IPS DF 4.7 (cell line): ENCODE measurements at regions not wholly inside any gene's neighbourhood (a gene's known extent, or its start where the extent isn't known, plus 50 kb on each side); places are given as distances from the start of the nearest gene placed in this dataset.

Experiments
- DNase-seq: peaks from one replicate; pipeline ENCODE4 v3.0.0-alpha.2; 2013; ENCODE audit warnings: low spot score; ENCODE audit errors: extremely low read depth

DNA sequence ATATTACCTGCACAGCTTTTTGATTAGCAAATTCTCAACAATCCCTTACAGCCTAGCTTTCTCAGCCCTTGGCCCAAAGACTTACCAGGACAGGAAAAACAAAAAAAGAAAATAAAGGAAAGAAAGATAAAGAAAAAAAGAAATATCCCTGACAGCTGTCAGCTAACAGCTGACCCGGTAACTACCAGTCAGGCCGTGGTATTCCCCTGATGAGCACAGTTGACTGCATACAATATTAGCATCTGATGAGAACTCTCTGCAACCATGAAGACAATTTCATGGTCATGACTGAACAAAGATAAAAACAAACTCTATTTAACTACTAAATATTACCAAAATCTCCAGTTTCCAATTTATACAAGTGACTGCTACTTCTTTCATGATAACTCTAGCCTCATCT, 798.8 kb downstream of the PLA2G4A start:
- no peak for DNase-seq

DNA sequence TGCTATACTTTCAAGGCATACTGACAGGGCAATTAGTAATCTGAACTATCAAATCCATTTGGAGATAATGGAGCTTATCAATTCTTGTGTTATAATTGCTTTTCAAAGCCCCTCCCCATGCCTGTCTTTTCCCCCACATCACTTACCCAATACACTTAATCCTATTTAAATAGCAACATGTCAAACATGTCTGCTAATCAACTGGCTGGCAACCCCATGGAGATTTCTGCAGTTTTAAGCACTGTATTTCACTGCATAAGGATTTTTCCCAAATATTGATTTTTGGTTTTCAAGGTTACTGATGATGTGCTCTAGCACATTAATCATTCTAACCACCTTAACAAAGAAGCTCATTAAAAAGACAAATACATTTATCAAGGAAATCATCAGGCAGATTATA, 800.3 kb downstream of the PLA2G4A start:
- DNase-seq: no peak

DNA sequence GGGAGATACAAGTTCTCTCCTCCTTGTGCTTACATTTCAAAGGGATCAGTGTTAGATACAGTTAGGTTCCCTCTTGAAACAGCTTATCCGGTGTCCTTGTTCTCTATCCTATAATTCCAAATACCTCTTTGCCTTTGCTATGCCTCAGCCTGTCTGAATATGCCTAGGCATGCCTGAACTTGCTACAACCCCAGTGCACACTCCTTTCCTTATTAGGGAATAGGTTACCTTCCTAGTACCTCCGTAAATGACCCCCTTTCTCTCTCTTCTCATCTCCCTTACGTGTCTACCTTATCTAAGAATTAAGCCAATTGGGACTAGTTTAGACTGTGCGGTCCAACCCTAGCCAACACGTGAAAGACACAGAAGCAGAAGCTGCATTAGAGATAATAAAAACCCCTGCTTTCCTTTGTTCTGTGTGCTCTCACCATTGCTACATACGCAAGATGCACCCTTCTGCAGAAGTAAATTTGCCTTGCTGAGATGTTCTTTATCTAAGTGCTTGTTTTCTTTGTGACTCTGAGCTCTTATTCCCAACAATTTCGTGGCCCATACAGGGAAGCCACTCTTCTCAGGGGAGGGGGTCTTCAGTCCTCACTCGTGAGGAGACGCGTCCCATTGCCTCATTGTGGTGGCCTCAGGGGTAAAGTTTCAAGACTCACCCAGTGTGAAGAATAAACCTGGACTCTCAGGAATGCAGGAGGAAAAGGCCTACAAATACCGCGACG, 802.1 kb downstream of the PLA2G4A start:
- DNase-seq: no peak

DNA sequence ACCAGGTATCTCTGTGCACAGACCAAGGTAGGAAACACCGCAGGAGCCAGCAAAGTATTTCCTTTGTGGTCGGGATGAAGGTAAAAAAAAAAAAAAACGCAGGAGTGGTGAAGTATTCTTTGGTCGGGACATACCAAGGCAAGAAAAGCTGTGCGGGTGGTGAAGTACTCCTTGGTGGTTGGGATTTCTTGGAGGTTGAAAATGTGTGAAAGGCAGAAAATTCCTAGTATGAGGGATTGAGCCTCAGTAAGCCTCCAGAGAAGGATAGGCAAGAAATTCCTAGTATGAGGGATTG, 802.6 kb downstream of the PLA2G4A start:
- DNase-seq: no peak

DNA sequence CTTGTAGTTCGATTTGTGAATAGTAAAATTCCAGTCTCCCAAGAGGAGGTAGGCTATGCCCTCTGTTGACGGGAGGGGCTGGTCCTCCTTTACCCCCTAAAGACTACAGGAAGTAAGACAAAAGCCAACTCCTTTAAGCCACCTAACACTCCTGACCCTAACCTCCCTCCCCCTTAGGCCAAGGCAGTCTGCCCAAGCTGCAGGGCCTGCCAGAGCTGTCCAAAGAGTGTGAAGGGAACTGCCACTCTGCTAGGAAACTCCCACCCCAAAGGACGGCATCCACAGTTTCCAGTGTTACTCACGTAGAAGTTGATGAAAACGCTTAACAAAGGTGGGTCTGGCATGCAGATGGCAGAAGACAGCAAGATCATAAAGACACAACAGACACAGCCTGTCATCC, 803.2 kb downstream of the PLA2G4A start:
- DNase-seq: no peak

DNA sequence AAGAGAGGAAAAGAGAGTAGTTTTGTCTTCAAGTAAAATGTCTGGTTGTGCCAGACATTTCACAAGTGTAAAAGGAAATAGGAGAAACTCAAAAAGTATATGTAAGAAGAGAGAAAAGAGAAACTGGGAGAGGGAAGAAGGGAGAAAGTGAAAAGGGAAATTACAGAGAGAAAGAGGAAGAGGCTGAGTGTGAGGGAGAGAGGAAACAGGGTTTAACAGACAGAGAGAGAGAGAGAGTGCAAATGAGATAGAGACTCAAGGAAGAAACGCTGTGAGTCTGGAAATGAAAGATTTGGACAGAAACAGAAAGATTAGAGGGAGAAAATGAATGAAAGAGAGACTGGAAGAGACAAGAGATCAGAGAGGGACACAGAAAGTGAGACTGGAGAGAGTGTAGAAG, 806.2 kb downstream of the PLA2G4A start:
- DNase-seq: no peak

DNA sequence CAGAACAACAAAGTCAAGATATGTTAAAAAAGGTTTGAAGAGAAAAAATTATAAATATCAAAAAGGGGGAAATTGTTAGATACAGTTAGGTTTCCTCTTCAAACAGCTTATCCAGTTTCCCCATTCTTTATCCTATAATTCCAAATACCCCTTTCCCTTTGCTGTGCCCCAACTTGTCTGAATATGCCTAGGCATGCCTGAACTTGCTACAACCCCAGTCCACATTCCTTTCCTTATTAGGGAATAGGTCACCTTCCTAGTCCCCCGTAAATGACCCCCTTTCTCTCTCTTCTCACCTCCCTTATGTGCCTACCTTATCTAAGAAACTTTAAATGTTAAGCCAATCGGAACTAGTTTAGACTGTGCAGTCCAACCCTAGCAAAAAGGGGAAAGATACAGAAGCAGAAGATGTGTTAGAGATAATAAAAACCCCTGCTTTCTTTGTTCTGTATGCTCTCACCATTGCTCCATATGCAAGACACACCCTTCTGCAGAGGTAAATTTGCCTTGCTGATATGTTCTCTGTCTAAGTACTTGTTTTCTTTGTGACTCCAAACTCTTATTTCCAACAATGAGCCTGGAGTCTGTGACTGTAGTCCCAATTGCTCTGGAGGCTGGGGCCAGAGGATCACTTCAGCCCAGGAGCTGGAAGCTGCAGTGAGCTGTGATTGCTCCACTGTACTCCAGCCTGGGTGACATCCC, 810.1 kb downstream of the PLA2G4A start:
- DNase-seq: no peak

DNA sequence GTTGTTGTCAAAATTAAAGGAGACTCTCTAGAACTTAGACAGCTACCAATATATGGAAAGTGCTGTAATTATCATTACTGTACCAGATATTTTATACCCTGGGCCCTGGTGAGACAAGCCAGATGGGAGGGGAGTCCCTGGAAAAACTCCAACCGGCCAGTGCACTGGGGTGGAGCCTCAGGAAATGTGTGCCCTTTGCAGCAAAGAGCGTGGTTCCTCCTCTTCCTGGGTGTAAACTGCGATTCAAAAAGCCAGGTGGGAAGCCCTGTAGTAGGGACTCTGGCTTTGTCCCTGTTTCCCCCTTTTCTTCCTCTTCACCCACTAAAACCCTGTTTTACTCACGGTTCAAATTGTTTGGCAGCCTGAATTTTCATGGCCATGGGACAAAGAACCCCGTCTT, 812.3 kb downstream of the PLA2G4A start:
- no peak for DNase-seq

DNA sequence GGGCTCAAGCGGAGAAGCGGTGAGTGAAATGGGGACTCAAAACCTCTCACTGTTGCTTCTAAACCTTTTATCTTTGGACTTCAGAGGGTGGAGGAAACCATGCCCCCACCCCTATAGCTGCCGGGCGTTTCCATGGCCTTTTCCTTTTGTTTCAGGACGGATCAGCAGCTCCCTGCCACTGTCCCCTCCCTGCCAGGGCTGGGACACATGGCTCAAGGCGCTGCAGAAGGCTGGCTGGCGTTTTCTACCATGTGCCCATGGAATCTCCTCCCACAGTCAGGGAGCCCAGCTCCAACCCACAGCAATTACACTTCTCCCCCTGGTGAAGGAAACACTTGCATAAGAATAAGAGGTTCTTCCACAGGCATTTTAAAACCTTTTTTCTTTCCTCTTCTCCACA, 812.7 kb downstream of the PLA2G4A start:
- DNase-seq: no peak

DNA sequence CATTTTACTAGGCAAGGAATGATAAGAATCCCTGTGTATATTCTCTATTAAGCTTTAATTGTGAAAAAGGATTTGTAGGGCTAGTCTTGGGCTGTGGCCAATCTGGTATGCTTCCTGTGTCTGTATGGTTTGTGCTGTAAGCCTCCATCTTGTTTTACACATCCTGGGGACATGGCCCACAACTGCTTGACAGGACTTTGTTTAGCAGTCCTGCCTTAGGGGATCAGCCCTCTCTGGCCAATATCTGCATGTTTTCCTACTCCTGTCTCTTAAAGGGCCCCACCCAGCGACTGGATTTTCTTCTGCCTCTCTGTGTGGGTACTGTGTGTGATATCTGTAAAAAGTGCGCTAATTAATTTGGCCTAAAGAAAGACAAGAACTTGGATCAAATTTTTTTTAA, 813.2 kb downstream of the PLA2G4A start:
- no peak for DNase-seq

DNA sequence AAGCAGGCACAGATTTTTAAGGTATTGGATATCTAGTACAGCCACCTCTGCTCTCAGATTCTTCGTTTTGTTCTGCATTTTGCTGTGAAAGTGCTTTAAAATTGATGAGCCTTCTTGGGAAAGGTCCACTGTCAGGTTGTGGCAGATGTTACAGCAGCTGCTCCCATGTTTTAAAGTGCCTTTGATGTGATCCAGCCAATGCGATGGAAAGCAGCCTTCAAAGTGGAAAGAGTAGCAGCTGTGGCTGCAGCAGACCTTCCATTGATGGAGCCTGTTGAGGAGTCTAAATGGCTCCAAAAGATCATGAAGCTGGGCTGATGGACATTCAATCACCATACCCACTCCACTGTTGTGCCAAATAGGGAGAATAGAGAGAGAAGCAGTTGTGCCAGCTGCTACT, 816.9 kb downstream of the PLA2G4A start:
- DNase-seq: no peak

DNA sequence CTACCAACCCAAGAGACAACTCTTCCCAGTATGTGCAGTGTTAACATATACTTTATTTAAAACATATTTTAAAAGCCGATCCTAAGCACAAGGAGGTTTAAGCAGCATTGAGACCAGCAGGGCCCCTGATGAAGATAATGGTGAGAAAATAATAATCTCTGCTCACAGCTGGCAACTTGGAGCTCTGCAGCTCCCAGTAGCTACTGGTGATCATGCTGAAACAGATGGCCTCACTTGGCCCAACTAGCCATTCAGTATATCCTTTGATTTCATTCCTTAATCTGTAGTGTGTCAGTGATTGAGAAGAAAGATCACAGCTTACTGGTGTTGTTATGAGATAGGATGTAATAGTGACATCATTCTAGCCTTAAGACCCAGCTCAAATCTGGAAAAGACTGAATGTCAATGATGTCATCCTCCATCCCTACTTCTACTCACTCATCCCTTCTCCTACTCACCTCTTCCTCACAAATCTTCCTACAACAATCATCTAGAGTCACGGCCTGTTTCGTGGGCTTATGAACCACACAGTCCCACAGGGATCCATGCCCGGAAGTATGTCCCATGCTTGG, 817.9 kb downstream of the PLA2G4A start:
- no peak for DNase-seq

DNA sequence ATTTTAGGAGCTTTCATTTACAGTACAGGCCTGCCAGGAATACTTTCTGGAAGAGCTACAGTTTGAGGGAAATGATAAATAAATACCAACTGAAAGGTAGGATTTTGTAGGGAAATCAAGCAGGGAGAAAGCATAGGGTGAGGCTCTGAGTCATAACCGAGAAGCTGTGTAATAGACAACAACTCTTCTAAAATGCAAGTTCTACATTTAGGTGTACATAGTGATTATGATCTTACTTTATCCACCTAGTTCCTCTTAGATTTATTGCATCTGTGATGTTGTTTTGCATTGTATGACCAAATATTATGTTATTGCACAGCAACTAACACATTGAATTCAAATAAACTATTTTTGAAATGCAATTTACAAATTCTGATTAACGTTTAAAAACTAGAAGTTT, 819.3 kb downstream of the PLA2G4A start:
- DNase-seq: no peak

DNA sequence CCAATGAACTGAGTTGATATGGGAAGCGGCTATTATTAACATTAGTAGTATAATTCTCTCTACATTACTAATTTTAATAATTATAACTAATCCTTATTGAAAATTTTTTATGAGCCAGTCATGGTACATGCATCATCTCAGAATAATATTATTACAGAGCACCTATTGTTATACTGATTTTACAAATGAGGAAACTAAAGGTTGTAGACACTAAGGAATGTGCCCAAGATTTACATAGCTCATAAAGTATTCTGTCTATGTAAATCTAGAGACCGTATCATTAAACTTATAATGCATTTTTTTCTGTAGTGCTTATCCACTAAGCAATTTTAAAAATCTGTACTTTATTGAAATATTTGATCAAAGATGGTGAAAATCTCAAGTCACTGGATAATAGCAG, 825.9 kb downstream of the PLA2G4A start:
- DNase-seq: no peak

DNA sequence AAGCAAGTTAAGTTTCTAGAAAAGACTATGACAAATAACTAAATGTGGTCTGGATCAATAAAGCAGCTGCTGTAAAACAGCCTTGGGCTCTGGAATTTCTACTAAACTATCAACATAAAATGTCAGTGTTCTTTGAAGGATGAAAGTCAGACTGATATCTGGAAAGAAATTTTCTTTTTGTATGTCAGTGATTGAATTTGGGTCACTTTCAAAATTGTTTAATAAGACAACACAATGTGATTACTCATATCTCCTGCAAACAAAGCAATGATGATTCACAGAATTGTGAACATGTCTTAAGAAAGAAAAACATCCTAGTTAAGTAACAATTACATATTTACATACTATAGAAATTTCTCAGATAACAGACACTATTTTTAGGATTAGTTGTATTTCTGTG, 826.4 kb downstream of the PLA2G4A start:
- no peak for DNase-seq

DNA sequence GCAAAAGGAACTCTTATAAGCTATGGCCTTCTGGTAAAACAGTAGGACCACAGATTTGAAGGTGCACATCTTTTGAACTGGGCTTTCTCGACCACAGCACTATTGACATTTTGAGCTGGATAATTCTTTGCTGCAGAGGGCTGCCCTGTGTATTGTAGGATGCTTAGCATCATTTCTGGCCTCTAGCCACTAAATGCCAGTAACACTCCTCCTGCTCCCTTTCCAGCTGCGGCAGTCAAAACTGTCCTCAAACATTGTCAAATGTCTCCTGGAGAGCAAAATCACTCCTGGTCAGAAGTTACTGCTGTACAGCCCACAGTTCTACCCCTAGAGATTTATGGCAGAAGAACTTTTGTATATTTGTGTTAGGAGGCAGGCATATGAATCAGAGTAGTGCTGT, 836.7 kb downstream of the PLA2G4A start:
- DNase-seq: no peak

DNA sequence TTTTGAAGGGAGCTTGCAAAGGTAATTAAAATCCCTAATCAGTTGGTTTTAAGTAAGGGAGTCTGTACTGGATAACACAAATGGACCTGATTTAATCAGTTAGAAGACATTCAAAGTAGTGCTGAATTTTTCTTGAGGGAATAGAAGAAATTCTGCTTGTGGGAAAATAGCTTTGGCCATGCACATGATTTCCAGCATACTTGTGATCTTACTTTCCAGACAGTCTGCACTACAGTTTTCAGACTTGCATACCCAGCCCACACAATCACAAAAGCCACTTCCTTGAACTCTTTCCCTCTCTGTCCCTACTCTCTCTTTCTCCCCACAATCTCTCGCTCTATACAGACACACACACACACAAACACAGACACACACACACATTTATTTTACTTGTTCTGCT, 852.1 kb downstream of the PLA2G4A start:
- no peak for DNase-seq

DNA sequence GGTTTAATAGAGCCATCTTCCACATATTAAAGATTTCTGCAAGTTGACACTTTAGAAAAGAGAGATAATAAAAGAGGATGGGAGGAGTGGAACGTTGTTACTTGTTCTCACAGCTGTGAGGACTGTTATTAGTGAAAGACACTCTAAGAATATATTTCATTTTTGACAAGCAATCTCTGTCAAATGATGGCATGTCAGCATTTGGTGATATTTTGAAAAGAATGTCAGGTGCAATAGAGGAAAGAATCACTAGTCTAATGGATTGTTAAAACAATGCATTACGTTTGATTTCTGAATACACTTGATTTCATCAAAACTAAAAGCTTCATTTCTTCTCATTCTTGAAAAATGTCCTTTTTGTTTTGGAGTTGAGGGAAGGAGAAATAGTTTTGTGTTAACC, 853.4 kb downstream of the PLA2G4A start:
- DNase-seq: no peak

DNA sequence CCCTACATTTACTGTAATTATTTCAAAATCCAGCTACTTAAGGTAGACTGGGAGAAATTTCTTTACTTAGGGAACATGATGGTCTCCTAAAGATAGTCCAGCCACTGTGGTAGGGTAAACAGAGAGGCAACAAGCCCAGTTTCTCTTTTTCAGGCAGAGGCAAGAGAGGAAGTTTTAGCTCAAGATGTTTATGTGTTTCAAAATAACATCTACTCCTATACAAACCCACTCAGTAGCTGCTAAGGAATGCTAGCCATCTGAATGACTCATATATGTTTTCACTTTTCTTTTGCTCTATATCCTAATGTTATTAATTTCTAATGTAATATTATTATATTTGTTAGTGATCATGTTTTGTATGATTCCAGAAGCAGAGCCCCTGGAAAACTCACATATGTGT, 856.6 kb downstream of the PLA2G4A start:
- DNase-seq: no peak

DNA sequence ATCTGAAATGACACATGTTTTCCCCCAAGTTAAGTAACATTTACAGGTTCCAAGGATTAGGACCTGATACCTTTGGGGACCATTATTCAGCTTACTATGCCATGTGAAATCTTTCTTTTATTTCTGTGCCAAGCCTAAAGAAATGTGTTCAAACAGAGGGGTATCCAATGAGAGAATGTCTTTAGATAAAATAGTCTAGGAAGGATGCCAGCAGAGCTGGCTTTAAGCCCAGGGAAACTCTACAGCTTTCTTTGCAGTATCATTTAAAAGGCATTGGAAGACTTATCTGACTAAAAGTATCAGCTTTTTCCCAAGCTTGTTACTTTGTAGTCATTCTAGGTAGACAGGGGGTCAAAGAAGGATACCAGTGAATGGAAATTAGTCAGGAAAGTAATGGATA, 860.4 kb downstream of the PLA2G4A start:
- no peak for DNase-seq

DNA sequence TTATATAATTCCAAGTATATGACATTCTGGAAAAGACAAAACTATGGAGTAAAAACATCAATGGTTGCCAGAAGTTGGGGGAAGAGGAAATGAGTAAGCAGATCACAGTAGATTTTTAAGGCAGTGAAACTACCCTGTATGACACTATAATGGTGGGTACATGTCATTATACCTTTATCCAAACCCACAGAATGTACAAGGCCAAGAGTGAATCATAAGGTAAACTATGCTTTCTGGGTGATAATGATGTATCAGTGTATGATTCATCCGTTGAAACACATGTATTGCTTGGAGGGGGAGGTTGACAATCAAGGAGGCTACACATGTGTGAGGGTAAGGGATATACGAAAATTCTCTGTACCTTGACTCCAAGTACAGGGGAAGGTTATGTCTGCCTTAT, 862.7 kb downstream of the PLA2G4A start:
- DNase-seq: no peak

DNA sequence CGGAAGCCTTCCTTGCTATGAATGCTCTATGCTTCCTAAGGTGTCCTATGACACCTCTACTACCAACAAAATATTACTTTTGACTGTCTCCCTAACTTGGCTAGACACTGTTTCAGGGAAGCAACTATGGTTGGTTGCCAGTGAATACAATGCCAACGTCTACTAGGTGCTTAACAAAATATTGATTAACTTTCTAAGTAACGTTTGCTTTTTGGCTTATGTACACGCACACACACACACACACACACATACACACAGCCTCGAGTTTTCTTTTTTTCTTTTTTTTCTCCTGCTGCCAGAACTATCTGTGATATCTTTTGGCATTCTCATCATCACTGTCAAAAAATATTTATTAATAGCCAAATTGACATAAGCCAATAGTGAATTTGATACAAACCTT, 864.0 kb downstream of the PLA2G4A start:
- no peak for DNase-seq

DNA sequence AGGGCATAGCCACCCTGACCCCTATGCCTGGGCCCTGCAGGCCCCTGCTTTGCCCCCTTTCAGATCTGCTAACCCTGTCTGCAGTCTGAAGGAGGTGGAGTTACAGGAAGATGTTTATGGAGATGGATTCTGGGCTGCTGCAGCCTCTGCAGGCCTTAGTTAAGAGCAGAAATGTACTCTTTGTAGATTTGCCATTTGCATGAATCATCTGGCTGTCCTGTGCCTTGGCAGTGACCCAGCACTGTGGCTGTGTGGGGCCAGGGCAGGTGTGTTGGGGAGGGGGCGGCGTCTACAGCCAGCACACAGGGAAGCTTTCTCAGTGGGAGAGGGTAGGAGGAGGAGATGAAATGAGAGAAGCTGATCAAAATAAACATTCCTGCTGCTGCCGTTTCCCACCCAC, 867.3 kb downstream of the PLA2G4A start:
- no peak for DNase-seq
